A549 (cell line): ENCODE measurements at regions not wholly inside any gene's neighbourhood (a gene's known extent, or its start where the extent isn't known, plus 50 kb on each side); places are given as distances from the start of the nearest gene placed in this dataset.

Experiments
- ATAC-seq, 2 experiments: fragments of 200-7000 bp in 1 of 2; fragments of >200 bp in 1 of 2; cut with Nextera tagmentation in 1 of 2; cut with Tn5 transposase in 1 of 2; 3 replicates each; pipeline versions ENCODE4 v1.8.0 to v1.9.1; 2018 to 2020; ENCODE audit warnings: mild to moderate bottlenecking in 1 of 2, moderate library complexity in 1 of 2
- CTCF ChIA-PET: fragments of 300-600 bp; sonication (Branson Sonifier 250); formaldehyde crosslinking; extraction: SDS; loops from one replicate; lab custom pipeline; 2021; ENCODE audit warnings: antibody characterized with exemption, inconsistent platforms; lab: Yijun Ruan, JAX
- POLR2A ChIA-PET: fragments of 350-600 bp; formaldehyde crosslinking; extraction: SDS; loops from one replicate; lab custom pipeline; 2021; ENCODE audit warnings: antibody characterized with exemption, inconsistent platforms; lab: Yijun Ruan, JAX
- DNase-seq, 2 experiments: peaks; one replicate each; pipeline versions ENCODE4 v3.0.0 to v3.0.0-alpha.2; 2011 to 2016; ENCODE audit warnings: low read depth in 1 of 2, low spot score in 1 of 2
- FAIRE-seq: peaks from 2 replicates; lab custom pipeline; 2011; peaks lifted over from hg19 to GRCh38; lab: Jason Lieb, UNC
- H3K27ac ChIP-seq, 2 experiments: fragments of >200 bp; sonication (Bioruptor Twin); formaldehyde crosslinking; 3 replicates each; pipeline ENCODE4 v1.5.1; 2016 to 2017
- H3K4me1 ChIP-seq: fragments of >200 bp; sonication (Bioruptor Twin); formaldehyde crosslinking; 3 replicates; pipeline ENCODE4 v1.6.1; 2016
- H3K4me2 ChIP-seq: fragments of >200 bp; sonication (Bioruptor Twin); formaldehyde crosslinking; 3 replicates; pipeline ENCODE4 v1.6.1; 2016
- H3K4me3 ChIP-seq: fragments of >200 bp; sonication (Bioruptor Twin); formaldehyde crosslinking; 3 replicates; pipeline ENCODE4 v1.5.1; 2016
- H3K9me3 ChIP-seq: fragments of >200 bp; sonication (Bioruptor Twin); formaldehyde crosslinking; 3 replicates; pipeline ENCODE4 v1.6.1; 2016
- EHF ChIP-seq: fragments of 250-450 bp; sonication (Bioruptor Pico); IDR thresholded peaks from 2 replicates; pipeline ENCODE4 v1.5.0; 2020; ENCODE audit warnings: mild to moderate bottlenecking
- EHMT2 ChIP-seq: fragments of 200-600 bp; sonication (generic); IDR thresholded peaks from 2 replicates; pipeline ENCODE4 v1.6.1; 2016; ENCODE audit warnings: antibody characterized with exemption, low read depth, mild to moderate bottlenecking, moderate library complexity
- EP300 ChIP-seq, 2 experiments: fragments of >200 bp; sonication (Bioruptor Twin); formaldehyde crosslinking; IDR thresholded peaks; 2 replicates in 1 of 2; 3 replicates in 1 of 2; pipeline ENCODE4 v1.6.1; 2016 to 2017
- ESRRA ChIP-seq: fragments of 150-350 bp; IDR thresholded peaks from 2 replicates; pipeline ENCODE4 v1.6.1; 2014; ENCODE audit warnings: mild to moderate bottlenecking, low read length, borderline replicate concordance
- FOSB ChIP-seq: fragments of 250-450 bp; sonication (Bioruptor Pico); IDR thresholded peaks from 2 replicates; pipeline ENCODE4 v1.5.0; 2020; ENCODE audit warnings: mild to moderate bottlenecking, moderate library complexity
- HDAC2 ChIP-seq: fragments of 200-600 bp; sonication (generic); IDR thresholded peaks from 2 replicates; pipeline ENCODE4 v1.6.1; 2016
- HOXA7 ChIP-seq: fragments of 250-450 bp; sonication (Bioruptor Pico); IDR thresholded peaks from 2 replicates; pipeline ENCODE4 v1.5.0; 2020; ENCODE audit warnings: mild to moderate bottlenecking, moderate library complexity
- HOXB13 ChIP-seq: fragments of 250-450 bp; sonication (Bioruptor Pico); IDR thresholded peaks from 2 replicates; pipeline ENCODE4 v1.5.0; 2020; ENCODE audit warnings: low read depth, mild to moderate bottlenecking, moderate library complexity
- JUNB ChIP-seq: fragments of >200 bp; sonication (Bioruptor Twin); formaldehyde crosslinking; IDR thresholded peaks from 2 replicates; pipeline ENCODE4 v1.6.1; 2016
- KDM1A ChIP-seq: fragments of 200-600 bp; sonication (generic); IDR thresholded peaks from 2 replicates; pipeline ENCODE4 v1.6.1; 2016; ENCODE audit warnings: low read depth, mild to moderate bottlenecking
- KDM5A ChIP-seq: fragments of 200-600 bp; sonication (generic); IDR thresholded peaks from 2 replicates; pipeline ENCODE4 v1.6.1; 2016; ENCODE audit warnings: antibody characterized with exemption, mild to moderate bottlenecking
- MAFK ChIP-seq: fragments of 450-650 bp; IDR thresholded peaks from 2 replicates; pipeline ENCODE4 v1.6.1; 2014; ENCODE audit not compliant: partially characterized antibody
- NFE2L2 ChIP-seq: fragments of 150-350 bp; conservative IDR thresholded peaks from 2 replicates; pipeline ENCODE4 v1.6.1; 2014; ENCODE audit warnings: low read length
- PHF8 ChIP-seq: fragments of 200-600 bp; sonication (generic); IDR thresholded peaks from 2 replicates; pipeline ENCODE4 v1.6.1; 2016; ENCODE audit warnings: low read depth, mild to moderate bottlenecking, antibody characterized with exemption, moderate library complexity, borderline replicate concordance
- POLR2A ChIP-seq: IDR thresholded peaks from 2 replicates; pipeline ENCODE4 v1.6.1; 2012; ENCODE audit warnings: mild to moderate bottlenecking, low read length
- RAD21 ChIP-seq, 2 experiments: fragments of >200 bp in 1 of 2; sonication (Bioruptor Twin) in 1 of 2; formaldehyde crosslinking in 1 of 2; IDR thresholded peaks in 1 of 2; conservative IDR thresholded peaks in 1 of 2; 2 replicates in 1 of 2; 3 replicates in 1 of 2; pipeline ENCODE4 v1.6.1; 2012 to 2018; ENCODE audit warnings: inconsistent platforms in 1 of 2
- RCOR1 ChIP-seq: fragments of 150-350 bp; IDR thresholded peaks from 2 replicates; pipeline ENCODE4 v1.6.1; 2014; ENCODE audit warnings: antibody characterized with exemption, low read length, low read depth
- RFX5 ChIP-seq: fragments of 450-650 bp; IDR thresholded peaks from 2 replicates; pipeline ENCODE4 v1.7.1; 2014; ENCODE audit warnings: antibody characterized with exemption, mild to moderate bottlenecking, moderate library complexity
- ZFP36 ChIP-seq: fragments of 450-650 bp; IDR thresholded peaks from 2 replicates; pipeline ENCODE4 v1.6.1; 2014; ENCODE audit warnings: borderline replicate concordance; ENCODE audit not compliant: partially characterized antibody
- whole genome bisulfite sequencing: methylation state at CpG from one replicate; pipeline ENCODE4 v1.1.6; 2017; ENCODE audit errors: missing lambda C conversion rate; 5-methylcytosine and 5-hydroxymethylcytosine counted together
- TF ChIP-seq, protein P1 (sequence below): fragments of 450-650 bp; IDR thresholded peaks from 2 replicates; pipeline ENCODE4 v1.6.1; 2014; ENCODE audit warnings: antibody characterized with exemption
- TF ChIP-seq, protein P2 (sequence below): fragments of >200 bp; sonication (Bioruptor Twin); formaldehyde crosslinking; IDR thresholded peaks from 2 replicates; pipeline ENCODE4 v1.6.1; 2016

DNA sequence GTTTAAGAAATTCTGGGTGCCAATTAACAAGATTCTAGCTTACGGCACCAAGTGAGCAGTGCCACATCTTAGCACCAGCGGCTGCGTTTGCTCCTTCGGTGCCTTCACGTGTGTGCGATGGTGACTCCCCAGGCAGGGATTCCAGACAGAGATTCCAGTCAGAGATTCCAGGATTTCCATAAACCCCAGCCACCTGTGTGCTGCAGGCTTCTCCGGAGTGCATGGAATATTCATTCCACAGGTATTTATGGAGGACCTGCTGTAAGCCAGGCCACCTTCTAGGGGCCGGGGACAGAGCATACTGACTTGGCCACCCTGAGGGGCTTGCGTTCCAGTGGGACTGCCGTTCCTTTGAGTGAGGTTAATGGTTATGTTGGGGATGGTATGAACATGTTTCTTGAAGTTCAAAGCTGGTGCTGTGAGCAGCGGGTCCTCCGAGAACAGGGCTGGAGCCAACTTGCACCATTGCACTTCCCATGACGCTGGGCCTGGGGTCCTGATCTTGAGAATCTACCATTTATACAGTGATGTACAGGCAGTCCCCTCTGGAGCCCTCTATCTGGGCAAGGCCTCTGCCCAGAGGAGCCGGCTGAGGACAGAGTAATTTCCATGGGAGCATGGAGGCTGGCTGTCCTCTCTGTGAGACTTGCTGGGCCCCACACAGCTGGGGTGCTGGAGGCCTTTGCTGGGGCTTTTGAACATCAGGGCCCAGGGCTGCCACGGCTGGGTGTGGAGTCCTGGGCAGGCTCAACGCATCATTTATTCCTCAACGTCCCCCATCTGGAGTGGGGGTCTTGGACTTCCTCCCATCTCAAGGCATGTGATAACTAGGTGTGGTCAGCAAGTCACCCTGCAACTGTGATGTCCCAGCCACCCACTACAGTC is 58.8 kb upstream of the AJAP1 start (continued):
- TF ChIP-seq HOXA7: no peak
- no peak for TF ChIP-seq NFE2L2
- no peak for TF ChIP-seq JUNB
- TF ChIP-seq, all 56 proteins: peak for 0

DNA sequence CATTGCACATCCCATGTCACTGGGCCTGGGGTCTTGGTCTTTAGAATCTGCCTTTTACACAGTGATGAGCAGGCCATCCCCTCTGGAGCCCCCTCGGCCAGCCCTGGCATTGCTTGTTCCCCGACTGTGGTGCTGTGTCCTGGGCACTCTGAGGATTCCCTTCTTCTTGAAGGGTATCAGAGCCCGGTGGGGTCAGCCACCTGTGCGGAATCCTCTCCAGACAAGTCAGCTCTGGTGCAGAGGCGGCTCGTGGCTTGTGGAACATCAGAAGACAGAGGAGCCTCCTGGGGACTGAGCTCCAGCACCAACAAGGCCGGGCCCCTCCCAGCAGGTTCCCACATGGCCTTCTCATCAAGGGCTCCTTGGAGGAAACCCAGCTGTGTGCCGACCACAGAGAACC is 57.9 kb upstream of the AJAP1 start:
- TF ChIP-seq RAD21 (conservative IDR thresholded peaks at IDR 0.05 in 1 of 2, IDR thresholded peaks at IDR 0.05 in 1 of 2): no peak
- TF ChIP-seq, all 56 proteins: peak for 0
- no peak for FAIRE-seq

DNA sequence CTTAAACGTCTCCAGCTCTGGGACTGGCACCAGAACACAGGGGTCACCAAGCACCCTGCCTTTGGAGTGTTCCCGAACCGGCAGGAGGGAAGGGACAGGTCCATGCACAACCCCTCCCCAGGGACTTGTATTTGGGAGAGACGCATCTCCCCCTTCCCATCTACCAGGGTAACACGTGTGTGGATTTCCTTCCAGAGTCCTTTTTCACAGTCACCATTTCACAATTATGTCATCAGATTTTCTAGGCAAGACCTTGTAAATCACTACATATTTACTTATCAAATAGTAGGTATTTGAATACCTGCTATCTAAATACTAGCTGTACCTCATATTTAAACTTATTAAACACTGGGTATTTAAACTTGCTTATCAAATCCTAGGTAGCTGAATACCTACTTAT is 57.4 kb upstream of the AJAP1 start:
- no peak for TF ChIP-seq RFX5
- TF ChIP-seq KDM5A: no peak
- TF ChIP-seq EP300 (IDR thresholded peaks at IDR 0.05): no peak
- no peak for TF ChIP-seq PHF8
- no peak for TF ChIP-seq ESRRA
- TF ChIP-seq POLR2A: no peak
- TF ChIP-seq FOSB (CRISPR knock-in tag): no peak
- TF ChIP-seq ZFP36: no peak
- TF ChIP-seq, protein P1, sequence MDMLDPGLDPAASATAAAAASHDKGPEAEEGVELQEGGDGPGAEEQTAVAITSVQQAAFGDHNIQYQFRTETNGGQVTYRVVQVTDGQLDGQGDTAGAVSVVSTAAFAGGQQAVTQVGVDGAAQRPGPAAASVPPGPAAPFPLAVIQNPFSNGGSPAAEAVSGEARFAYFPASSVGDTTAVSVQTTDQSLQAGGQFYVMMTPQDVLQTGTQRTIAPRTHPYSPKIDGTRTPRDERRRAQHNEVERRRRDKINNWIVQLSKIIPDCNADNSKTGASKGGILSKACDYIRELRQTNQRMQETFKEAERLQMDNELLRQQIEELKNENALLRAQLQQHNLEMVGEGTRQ: no peak
- TF ChIP-seq EHMT2: no peak
- FAIRE-seq (no peak), ATAC-seq (no peak), DNase-seq (no peak)
- H3K4me2 ChIP-seq: no peak overlapping the region
- 31% methylated on average over 4 of the region's 5 CpGs for WGBS
- H3K9me3 ChIP-seq: no peaks in the 10 kb centered on the region
- POLR2A ChIA-PET: no interaction called here
- CTCF ChIA-PET: no interaction called here
- H3K4me1 ChIP-seq: no peaks in the 10 kb centered on the region
- H3K27ac ChIP-seq: no peak overlapping the region
- no peak overlapping the region for H3K4me3 ChIP-seq

More for the DNA sequence above, 57.9 kb upstream of the AJAP1 start:
- ChIA-PET CTCF (no interaction called here), POLR2A (no interaction called here)
- 39% methylated on average over 4 of the region's 8 CpGs for WGBS
- Histone ChIP-seq H3K4me1 (no peaks in the 10 kb centered on the region), H3K4me3 (no peak overlapping the region), H3K4me2 (no peak overlapping the region), H3K27ac (no peak overlapping the region), H3K9me3 (no peaks in the 10 kb centered on the region)
- DNase-seq: no peak
- no peak for ATAC-seq

DNA sequence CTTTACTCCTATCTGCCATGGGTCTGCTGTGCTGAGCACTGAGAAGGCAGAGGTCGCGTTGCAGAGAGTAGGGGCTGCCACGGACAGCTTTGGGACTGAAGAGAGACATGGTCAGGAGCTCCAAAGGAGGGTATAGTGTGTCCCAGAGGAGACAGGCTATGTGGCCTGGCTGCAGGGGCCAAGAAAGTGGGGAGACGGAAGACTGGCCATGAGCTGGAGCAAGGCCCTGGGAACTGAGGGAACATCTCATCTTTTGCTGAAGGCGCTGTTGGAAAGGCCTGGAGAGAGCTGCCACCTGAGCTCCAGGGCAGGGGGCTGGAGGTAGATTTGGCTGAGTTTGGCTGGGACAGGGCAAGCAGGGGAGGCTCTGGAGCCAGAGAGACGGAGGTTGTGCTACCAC is 55.8 kb upstream of the AJAP1 start:
- Histone ChIP-seq H3K9me3 (no peaks in the 10 kb centered on the region), H3K4me3 (no peak overlapping the region), H3K4me2 (no peak overlapping the region), H3K4me1 (peaks cover under 1% of the 10 kb centered on the region; the same call in 1 of the 3 replicates), H3K27ac (no peak overlapping the region)
- WGBS: 51% methylated on average over 6 of the region's 6 CpGs
- ATAC-seq: no peak
- CTCF ChIA-PET: interaction anchor here (0.9 kb wide), 1 partner anchor 13 kb away, joined by 3 read pairs; no protein-coding TSS in a partner anchor
- DNase-seq: no peak
- TF ChIP-seq EHF (CRISPR knock-in tag): no peak
- no peak for TF ChIP-seq HDAC2
- TF ChIP-seq RCOR1: no peak
- no peak for TF ChIP-seq HOXB13 (CRISPR knock-in tag)
- TF ChIP-seq MAFK: no peak
- no peak for TF ChIP-seq KDM1A
- TF ChIP-seq EP300 (IDR thresholded peaks at IDR 0.05): no peak
- TF ChIP-seq, protein P2, sequence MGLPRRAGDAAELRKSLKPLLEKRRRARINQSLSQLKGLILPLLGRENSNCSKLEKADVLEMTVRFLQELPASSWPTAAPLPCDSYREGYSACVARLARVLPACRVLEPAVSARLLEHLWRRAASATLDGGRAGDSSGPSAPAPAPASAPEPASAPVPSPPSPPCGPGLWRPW: no peak
- POLR2A ChIA-PET: no interaction called here
- FAIRE-seq: no peak
